Activated naive CD8-positive, alpha-beta T cell treated with anti-CD3 and anti-CD28 coated beads, Interleukin-2, amount 50 U/mL, for 16 hours (primary cell): ENCODE measurements at regions not wholly inside any gene's neighbourhood (a gene's known extent, or its start where the extent isn't known, plus 50 kb on each side); places are given as distances from the start of the nearest gene placed in this dataset.

Source experiments
- DNase-seq: peaks from one replicate; pipeline ENCODE4 v3.0.0-alpha.2; 2020; ENCODE audit warnings: low read depth, low spot score

DNA sequence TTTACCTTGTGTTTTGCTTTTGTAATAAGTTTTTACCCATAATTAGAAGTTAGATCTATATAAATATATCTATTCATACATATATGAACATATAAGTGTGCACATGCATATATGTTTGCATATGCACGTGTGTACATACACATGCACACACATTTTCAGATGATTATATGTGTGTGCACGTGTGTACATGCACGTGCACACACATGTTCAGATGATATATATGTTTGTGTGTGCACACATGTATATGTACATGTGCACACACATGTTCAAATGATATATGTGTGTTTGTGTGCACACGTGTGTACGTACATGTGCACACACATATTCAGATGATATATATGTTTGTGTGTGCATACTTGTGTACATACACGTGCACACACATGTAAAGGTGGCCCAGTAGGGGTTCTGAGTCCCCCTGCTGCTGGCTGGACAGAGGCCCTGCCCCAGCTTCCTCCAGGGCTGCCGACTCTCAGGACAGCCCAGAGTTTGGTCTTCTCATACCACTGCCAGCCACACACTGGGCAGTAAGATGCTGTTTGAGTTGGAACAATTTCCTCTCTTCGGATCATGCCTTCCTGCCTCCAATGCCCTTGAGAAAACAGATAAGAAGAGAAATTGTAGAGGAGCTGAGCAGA lies 252.3 kb upstream of the PPP2R2D start:
- no peak for DNase-seq

DNA sequence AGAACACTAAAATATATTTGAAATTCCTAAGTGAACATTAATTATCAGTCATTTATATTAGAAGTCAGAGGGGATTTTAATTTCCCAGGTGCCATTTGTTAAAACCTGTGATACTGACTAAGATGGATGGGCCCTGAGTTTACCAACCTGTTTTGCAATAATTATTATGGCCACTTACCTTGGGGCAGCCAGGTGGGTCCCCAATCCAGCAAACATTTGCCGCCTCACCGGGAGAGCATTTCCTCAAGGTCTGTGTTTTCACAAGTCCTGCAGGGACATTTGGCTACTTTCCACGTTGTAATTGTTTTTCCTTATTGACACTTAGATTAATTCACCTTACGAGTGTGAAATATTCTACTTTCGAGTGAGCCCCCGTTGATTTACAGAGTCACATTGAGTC lies 251.2 kb upstream of the PPP2R2D start:
- DNase-seq, result no peak

DNA sequence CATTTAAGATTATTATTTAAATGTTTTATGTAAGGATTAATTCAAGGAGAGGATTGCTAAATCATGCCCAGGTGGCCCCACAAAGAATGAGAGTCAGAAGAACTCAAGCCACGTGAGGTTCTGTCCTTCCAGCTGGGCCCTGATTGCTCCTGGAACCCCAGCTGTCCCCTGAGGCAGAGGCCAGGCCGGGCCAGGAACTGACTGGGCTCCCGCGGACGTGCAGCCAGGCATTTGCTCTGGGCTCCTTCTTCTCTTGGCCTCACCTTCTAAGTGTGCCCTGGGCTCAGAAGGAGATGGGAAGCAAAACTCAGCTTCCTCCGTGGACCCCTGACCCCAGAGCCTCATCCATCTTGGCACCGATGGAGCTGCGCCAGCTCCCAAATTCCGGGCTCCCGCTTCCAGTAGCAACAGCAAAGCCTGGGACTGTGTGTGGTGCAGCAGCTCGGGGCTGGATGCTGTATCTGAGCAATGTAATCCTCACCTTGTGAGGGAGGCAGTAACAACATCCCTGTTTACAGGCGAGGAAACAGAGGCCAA lies 250.6 kb upstream of the PPP2R2D start:
- no peak for DNase-seq

- no peak for DNase-seq
These were observed 249.8 kb upstream of the PPP2R2D start for GRCh38 chr10:131650771-131651673.

- DNase-seq, result no peak
These were observed 249.0 kb upstream of the PPP2R2D start for GRCh38 chr10:131651674-131652437.

- DNase-seq, result no peak
These were observed 248.2 kb upstream of the PPP2R2D start for GRCh38 chr10:131652438-131653139.

GRCh38 chr10:131653140-131653539 lies 247.7 kb upstream of the PPP2R2D start:
- DNase-seq, result no peak

DNA sequence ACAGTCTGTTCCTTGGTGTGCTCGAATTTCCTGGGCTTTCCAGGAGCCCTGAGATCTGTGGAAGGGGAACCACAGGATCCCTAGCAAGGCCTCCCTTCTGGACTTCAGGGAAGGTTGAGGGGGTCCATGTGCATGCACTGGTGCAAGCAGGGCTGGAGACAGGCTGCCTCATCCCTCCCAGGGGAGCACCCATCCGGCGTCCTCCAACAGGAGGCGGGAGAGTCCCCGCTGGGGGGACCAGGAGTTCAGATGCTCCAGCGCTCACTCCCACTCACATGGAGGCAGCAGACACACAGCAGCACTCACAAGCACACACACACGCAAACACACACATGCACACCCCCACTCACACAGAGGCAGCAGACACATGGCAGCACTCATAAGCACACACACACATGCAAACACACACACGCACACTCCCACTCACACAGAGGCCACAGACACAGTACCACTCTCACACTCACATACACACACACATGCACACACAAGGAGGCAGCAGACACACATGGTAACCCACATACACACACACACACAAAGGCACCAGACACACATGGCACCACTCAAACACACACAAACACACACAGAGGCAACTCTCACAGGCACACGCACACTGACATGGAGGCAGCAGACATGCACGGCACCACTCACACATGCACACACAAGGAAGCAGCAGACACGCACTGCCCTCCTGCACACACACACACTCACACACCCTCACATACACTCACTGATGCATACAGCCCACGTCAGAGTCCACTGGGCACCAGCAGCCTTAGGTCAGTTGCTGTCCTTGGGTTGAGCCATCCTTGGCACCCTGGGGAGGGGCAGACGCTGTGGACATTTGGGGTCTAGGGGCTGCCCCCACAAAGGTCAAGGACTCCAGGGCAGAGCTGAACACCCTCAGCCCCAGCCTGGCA lies 247.0 kb upstream of the PPP2R2D start:
- no peak for DNase-seq

DNA sequence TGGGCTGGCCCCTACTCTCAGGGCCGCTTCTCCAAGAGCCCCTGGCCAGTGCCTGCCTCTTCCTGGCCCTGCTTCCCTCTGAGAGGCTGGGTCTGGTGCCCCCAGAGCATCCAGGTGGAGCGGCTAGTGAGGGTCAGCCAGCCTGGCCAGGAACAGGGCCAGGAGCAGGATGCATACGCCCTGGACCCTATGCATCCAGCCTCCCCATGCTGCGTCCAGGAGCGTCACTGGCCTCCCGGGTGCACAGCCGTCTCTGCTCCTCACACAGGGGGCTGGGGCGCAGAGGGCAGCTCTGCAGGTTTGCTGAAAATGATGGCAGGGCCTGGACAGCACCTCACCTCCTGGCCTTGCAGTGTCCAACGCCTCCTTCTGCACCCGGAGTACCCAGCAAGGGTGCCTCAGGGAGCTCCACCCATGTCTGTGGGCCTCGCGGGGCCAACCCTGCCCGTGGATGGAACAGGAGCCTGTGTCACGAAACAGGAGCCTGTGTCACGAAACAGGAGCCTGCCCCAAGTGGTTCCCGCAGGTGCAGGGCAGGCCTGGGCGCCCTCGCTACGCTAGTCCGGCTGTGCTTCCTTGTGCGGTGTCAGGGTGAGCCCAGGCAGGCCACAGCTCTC lies 246.2 kb upstream of the PPP2R2D start:
- no peak for DNase-seq

DNA sequence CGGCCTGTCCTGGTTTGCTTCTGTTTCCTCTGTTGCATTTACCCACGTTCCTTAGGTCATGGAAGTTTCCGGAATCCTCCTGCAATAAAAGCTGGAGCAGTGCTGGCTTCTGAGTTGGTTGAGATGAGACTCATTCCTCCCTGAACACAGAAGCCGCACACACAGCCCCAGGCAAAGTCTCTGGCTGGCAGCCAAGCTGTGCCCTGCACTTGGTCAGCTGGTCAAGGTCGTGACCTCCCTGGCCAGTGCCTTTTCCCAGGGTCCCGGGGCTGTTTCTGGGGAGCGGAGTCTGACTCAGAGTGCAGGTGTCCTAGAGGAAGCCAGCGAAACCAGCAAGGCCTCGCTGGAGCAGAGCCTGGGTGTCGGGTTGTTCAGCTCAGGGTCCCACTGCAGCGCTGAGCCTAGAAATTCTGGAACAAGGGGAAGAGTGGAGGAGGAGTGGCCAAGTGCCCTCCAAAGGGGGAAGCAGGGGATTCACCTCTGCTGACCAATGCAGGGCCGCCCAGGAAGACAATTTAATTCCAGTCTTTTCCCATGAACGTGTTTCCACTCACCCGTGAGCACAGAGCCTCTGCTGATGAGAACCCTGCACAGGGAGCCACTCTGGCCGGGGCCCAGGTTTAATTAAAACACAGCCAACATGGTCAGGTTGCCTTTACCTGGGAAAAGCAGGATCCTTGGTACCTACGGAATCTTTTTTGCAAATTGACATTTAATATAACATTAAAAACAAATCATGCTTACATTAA lies 245.5 kb upstream of the PPP2R2D start:
- no peak for DNase-seq

GRCh38 chr10:131656009-131656408 lies 244.8 kb upstream of the PPP2R2D start:
- no peak for DNase-seq

DNA sequence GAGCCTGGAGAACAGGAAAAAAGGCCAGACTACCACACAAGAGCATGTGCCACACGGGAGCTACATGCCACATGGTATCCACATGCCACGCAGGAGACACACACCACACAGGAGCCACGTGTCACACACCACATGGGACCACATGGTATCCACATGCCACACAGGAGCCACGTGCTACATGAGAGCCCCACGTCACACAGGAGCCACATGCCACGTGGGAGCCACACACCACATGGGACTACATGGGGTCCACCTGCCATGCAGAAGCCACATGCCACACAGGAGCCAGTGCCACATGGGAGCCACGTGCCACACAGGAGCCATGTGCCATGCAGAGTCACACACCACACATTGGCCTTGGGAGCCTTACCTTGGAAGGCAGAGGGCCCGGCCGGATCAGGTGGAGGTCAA lies 244.4 kb upstream of the PPP2R2D start:
- DNase-seq, result no peak

DNA sequence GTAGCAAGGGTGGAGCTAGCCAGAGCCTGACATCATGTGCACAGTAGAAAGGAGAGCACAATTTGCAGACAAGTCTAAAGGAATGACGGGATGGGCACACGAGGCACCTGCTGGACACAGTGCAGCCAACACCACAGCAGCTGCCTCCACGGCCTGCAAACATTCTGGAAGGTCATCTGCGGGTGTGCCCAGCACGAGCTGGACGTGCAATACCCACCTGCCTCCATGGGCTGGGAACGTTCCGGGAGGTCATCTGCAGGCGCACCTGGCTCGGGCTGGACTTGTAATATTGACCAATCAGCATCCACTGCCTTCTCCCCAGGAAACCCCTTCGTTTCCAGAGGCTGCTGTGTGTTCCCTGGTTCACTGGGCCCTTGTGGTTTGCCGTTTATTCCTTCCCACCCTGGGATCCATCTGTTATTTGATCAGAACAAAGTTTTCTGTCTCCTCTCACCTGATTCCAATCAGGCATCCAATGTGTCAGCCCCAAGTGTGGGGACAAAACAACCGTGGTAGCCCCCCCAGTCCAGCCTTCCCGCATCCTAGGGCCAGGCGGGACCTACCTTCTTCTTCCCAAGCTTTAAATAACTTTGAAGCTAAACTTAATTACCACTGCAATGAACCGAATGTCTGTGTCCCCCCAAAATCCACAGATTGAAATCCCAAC lies 243.4 kb upstream of the PPP2R2D start:
- DNase-seq, result no peak

GRCh38 chr10:131657985-131658330 lies 242.8 kb upstream of the PPP2R2D start:
- DNase-seq, result no peak

GRCh38 chr10:131658476-131659110 lies 242.2 kb upstream of the PPP2R2D start:
- DNase-seq, result no peak

DNA sequence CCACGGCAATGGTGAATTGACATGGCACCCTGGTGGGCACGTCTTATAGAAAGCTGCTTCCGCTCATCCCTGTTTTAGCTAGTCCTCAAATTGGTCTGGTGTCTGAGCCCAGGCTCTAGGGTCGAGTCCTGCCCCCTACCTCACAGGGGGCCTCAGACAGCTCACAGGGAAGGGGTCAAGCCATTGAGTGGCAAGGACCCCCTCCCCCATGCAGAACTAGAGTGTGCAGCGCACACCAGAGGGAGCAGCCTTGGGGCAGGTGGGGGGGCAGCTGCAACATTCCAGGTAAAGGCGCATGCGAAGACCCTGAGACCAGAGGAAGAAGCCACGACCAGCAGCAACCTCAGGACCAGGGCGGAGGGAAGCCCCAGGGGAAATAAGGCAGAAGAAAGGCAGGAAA lies 240.4 kb upstream of the PPP2R2D start:
- no peak for DNase-seq

GRCh38 chr10:131662851-131663250 lies 238.0 kb upstream of the PPP2R2D start:
- no peak for DNase-seq

GRCh38 chr10:131663351-131663750 lies 237.5 kb upstream of the PPP2R2D start:
- DNase-seq, result no peak
